HG02943 (cell line): ENCODE measurements at regions not wholly inside any gene's neighbourhood (a gene's known extent, or its start where the extent isn't known, plus 50 kb on each side); places are given as distances from the start of the nearest gene placed in this dataset.

Source experiments
- ATAC-seq: cut with Tn5 transposase; IDR thresholded peaks from one replicate; pipeline ENCODE4 v1.9.1; 2021; ENCODE audit warnings: mild to moderate bottlenecking, low read depth, moderate library complexity; ENCODE audit not compliant: unreplicated experiment

- no peak for ATAC-seq
Observed at GRCh38 chr3:106365061-106365691, 496.4 kb upstream of the CBLB start.

- ATAC-seq = no peak
Observed at GRCh38 chr3:106366352-106366751, 497.5 kb upstream of the CBLB start.

GRCh38 chr3:106367496-106367895 lies 498.7 kb upstream of the CBLB start:
- ATAC-seq = no peak

- ATAC-seq = no peak
Observed at GRCh38 chr3:106371221-106371970, 502.6 kb upstream of the CBLB start.

- ATAC-seq = no peak
Observed at GRCh38 chr3:106371971-106372805, 503.4 kb upstream of the CBLB start.

GRCh38 chr3:106372806-106373190 lies 504.0 kb upstream of the CBLB start:
- no peak for ATAC-seq

GRCh38 chr3:106376016-106376570 lies 507.3 kb upstream of the CBLB start:
- ATAC-seq = no peak

- no peak for ATAC-seq
Observed at GRCh38 chr3:106379251-106379750, 510.5 kb upstream of the CBLB start.

DNA sequence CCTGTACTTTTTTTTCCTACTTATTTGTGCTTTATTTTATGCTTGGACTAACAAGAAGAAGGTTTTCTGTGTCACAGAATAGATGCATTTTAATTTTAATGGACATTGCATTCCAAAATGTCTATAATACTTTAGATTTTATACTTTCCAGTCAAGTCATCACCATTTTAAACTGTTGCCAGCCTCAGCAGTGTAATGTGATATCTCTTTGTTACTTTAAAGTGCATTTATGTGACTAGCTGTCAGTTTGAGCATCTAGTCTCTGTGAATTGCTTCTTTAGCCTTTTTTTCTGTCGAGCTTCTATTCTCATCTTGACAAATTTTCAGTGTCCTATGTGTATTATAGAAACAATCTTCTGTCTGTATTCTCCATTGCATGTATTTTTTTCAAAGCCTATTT lies 511.4 kb upstream of the CBLB start:
- no peak for ATAC-seq

DNA sequence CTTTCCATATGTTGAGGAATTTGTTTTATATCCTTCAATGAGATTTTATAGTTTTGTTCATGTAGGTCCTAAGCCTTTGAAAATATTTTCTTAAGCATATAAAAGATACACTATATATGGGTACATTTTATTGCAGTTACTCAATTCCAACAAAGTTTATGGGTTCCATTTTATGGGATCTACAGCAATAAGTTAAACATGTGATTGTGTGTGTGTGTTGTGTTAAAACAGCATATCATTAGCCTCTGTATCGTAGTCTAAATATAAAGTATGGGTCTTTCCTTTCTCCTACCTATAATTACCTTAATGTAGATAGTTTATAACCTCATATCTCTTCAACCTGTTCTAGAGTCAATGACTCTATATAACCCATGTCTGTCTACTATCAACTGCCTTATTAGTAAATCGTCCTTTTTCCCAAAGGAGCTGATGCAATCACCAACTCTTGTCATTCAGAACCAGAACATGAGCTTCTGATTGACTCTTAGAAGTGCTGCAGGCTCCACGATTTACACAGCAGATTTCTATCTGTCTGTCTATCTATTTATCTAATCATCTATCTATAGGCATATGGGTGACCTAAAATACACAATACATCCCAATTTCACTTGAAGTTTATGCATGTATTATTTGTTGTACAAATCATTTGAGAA lies 512.6 kb upstream of the CBLB start:
- no peak for ATAC-seq

GRCh38 chr3:106381939-106382335 lies 513.1 kb upstream of the CBLB start:
- no peak for ATAC-seq

DNA sequence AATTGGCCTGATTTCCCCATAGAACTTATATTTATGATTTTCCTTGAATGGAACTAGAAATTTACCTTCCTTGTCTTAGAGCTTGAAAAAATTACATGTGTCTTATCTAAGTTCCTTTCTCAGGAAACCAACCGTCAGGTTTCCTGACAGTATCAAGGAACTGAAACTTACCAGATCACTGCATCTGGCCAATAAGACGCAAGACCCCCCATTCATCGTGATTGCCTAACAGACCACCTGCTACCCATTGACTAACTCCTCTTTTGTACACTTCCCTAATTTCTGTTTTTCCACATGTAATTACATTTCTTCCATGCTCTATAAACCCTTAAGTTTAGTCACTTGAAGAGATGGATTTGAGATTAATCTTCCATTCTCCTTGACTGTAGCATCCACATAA lies 517.2 kb upstream of the CBLB start:
- ATAC-seq = no peak

GRCh38 chr3:106392915-106393314 lies 524.1 kb upstream of the CBLB start:
- ATAC-seq = no peak

DNA sequence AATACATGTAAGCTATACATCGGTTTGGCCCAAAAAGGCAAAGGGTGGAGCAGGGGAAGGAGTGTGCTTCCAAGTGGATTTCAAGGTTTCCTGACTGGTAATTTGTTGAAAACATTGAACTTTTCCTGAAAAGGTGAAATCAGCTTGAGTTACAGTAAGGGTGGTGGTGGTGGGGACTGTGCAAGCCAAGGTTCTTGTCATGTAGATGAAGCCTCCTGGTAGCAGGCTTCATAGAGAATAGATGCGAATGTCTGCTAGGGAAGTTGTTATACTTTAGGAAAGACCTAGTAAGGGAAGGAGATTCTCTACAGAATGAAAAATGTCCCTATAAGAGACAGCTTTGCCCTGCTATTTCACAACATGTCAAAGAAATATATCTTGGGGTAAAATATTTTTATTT lies 528.2 kb upstream of the CBLB start:
- no peak for ATAC-seq

DNA sequence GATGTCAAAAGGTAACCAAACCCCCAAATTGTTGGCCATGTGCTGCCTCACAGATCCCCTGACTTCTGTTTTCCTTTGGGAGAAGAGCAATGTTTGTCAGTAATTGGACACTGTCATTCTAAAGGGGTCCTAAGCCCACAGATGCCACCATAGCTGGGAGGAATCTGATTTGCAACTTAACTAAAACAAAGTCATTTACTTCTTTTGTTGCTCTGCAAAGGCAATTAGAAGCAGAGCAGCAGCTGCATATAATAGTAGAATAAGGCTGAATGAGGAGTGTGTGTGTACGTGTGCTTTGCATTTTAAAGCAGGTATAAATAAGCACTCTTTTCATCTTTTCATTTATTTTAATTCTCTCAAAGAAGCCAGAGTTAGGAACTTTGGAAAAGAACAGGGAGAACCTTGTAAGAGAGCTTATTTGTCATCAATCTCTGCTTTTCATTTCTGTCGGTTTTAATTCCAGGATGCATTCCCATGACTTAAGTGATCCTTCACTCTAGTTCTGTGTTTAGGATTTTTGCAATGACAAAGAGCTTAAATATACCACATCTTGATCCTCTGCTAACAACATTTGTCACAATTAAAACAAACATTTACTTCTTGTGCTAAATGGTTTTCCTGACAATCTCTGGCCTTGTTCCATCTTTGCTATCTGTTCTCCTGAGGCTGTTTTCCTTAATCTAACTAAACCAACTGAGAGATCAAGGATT lies 530.2 kb upstream of the CBLB start:
- no peak for ATAC-seq

GRCh38 chr3:106399761-106400160 lies 530.9 kb upstream of the CBLB start:
- ATAC-seq = no peak

DNA sequence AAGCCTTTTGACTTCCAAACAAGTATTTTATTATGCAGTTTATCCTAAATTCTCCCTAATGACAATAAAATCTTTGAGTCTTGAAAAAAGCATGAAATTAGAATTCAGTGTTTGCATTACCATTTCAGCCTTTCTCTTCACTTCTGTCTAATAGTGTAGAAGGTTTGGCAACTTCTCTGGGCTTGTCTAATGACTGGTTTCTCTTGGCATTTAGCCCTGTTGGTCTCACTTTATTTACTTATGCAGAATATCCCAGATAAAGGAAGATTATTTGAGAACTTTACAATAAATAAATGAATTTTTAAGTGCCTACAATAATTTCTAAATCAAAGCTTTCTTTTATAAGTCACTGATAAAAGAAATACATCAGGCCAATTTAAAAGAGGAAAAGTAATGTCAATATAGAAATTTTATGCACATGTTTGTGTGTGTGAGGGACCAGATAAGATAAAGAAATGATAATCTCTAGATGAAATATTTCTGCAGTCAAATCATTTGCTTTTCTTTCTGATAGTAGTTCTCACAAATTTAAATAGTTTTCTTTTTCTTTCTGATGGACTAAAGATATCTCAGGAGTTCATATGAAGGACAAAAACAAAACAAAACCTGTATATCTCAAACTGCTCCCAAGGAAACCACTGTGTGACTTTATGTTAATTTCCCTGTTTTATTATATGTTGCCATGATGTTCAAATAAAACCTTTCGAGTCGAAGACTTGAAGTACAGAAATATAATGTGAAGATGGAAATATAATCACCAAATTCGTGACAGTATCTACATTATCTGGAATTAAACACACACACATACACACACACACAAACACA lies 533.1 kb upstream of the CBLB start:
- no peak for ATAC-seq

- no peak for ATAC-seq
Observed at GRCh38 chr3:106403371-106404145, 534.7 kb upstream of the CBLB start.
